Tibial nerve (tissue), 4 donors: ENCODE measurements at regions not wholly inside any gene's neighbourhood (a gene's known extent, or its start where the extent isn't known, plus 50 kb on each side); places are given as distances from the start of the nearest gene placed in this dataset.

Experiments used
- DNase-seq, 2 donors: peaks; one replicate each; pipeline ENCODE4 v3.0.0-alpha.2; 2019; ENCODE audit warnings: low spot score in 2 of 2
- H3K27ac ChIP-seq, 4 donors: fragments of 200-600 bp; sonication (generic) in 3 of 4; one replicate each; pipeline ENCODE4 v1.5.1; 2017 to 2019; ENCODE audit warnings: mild to moderate bottlenecking in 1 of 4
- H3K27me3 ChIP-seq, 2 donors: fragments of 200-600 bp; sonication (generic) in 1 of 2; one replicate each; pipeline versions ENCODE4 v1.5.1 to v1.6.0; 2017 to 2019
- H3K36me3 ChIP-seq, 3 donors: fragments of 200-600 bp; sonication (generic); one replicate each; pipeline ENCODE4 v1.5.1; 2018 to 2019
- H3K4me1 ChIP-seq, 4 donors: fragments of 200-600 bp; sonication (generic) in 3 of 4; one replicate each; pipeline ENCODE4 v1.5.1; 2017 to 2019
- H3K4me3 ChIP-seq, 4 donors: fragments of 200-600 bp; sonication (generic) in 3 of 4; one replicate each; pipeline ENCODE4 v1.5.1; 2017 to 2019; ENCODE audit warnings: mild to moderate bottlenecking in 1 of 4, moderate library complexity in 1 of 4
- H3K9me3 ChIP-seq, 4 donors: fragments of 200-600 bp; sonication (generic) in 3 of 4; one replicate each; pipeline ENCODE4 v1.5.1; 2017 to 2019
- EP300 ChIP-seq, 2 donors: sonication (generic); formaldehyde crosslinking; IDR thresholded peaks; one replicate each; pipeline ENCODE4 v1.6.1; 2017; ENCODE audit warnings: antibody characterized with exemption in 2 of 2, mild to moderate bottlenecking in 1 of 2
- POLR2A ChIP-seq, 2 donors: fragments of 450-650 bp; IDR thresholded peaks; one replicate each; pipeline ENCODE4 v1.6.1; 2017; ENCODE audit warnings: antibody characterized with exemption in 2 of 2, mild to moderate bottlenecking in 2 of 2, moderate library complexity in 2 of 2
- WGBS, 2 donors: methylation state at CpG; one replicate each; pipeline ENCODE4 v1.1.5; 2018; 5-methylcytosine and 5-hydroxymethylcytosine counted together
- TF ChIP-seq, protein P1 (sequence below), 5 experiments: fragments of 200-600 bp in 3 of 5; fragments of 450-650 bp in 2 of 5; sonication (generic) in 3 of 5; IDR thresholded peaks; one replicate each; pipeline ENCODE4 v1.5.1; 2016 to 2019; ENCODE audit warnings: antibody characterized with exemption in 5 of 5, mild to moderate bottlenecking in 3 of 5, moderate library complexity in 2 of 5

GRCh38 chr5:120913396-120913795, 449.3 kb downstream of the PRR16 start:
- 50 to 52% methylated on average over 2 of the region's 2 CpGs for whole genome bisulfite sequencing, 2 donors

DNA sequence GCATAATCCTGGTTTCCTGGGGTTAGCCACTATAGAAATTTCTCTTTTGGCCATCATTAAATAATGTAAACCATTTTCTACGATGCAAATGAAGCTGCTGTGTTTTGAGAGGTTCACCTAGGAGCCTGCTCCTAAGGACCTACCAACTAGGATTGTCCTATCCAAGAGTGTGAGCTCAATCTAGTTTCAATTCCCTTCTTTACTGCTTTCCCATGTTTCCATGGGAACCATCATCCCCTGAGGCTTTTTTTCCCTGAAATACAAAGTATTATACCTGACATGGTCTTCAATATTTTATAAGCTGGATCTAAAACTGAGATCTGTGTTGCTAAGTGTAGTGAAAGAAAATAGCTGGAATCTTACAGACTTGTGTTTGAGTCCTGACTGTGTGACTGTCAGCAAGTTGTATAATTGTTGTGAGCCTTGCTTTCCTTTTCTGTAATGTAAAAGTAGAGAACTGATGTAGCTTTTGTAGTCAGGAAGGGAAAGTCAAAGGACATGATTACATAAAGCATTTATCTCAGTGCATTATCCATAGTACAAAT, 453.2 kb downstream of the PRR16 start:
- DNase-seq, result no peak
- WGBS, 2 donors, result 71 to 86% methylated on average over 1 of the region's 1 CpG
- no peaks in the 10 kb centered on the region for H3K36me3 ChIP-seq

More at GRCh38 chr5:120913396-120913795, 449.3 kb downstream of the PRR16 start:
- Histone ChIP-seq H3K36me3 (no peaks in the 10 kb centered on the region), H3K9me3 (no peaks in the 10 kb centered on the region), H3K27me3 (no peaks in the 10 kb centered on the region), H3K27ac (no peak overlapping the region), H3K4me1 (no peaks in the 10 kb centered on the region), H3K4me3 (no peak overlapping the region)
- no peak for TF ChIP-seq POLR2A (IDR thresholded peaks at IDR 0.05)
- DNase-seq, result no peak

DNA sequence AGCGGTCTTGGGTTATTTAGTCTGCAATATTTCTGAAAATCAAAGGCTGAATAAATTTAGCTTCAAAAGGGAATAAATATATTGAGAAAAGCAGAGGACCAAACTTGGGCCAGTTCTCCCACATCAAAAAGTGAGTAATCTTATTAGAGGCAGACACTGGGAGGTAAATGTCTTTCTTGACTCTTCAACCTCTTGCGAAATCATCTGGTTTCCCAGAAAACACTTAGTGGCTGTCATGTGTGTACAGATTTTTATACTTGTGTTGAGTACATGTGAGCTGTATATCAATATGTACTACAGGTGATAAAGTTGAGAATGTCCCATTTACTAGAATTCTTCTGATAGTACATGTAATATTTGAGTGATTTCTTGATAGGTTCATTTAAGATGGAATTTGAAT, 454.9 kb downstream of the PRR16 start:
- H3K4me3 ChIP-seq, result no peak overlapping the region
- no peak for TF ChIP-seq EP300 (IDR thresholded peaks at IDR 0.05)
- TF ChIP-seq, protein P1, sequence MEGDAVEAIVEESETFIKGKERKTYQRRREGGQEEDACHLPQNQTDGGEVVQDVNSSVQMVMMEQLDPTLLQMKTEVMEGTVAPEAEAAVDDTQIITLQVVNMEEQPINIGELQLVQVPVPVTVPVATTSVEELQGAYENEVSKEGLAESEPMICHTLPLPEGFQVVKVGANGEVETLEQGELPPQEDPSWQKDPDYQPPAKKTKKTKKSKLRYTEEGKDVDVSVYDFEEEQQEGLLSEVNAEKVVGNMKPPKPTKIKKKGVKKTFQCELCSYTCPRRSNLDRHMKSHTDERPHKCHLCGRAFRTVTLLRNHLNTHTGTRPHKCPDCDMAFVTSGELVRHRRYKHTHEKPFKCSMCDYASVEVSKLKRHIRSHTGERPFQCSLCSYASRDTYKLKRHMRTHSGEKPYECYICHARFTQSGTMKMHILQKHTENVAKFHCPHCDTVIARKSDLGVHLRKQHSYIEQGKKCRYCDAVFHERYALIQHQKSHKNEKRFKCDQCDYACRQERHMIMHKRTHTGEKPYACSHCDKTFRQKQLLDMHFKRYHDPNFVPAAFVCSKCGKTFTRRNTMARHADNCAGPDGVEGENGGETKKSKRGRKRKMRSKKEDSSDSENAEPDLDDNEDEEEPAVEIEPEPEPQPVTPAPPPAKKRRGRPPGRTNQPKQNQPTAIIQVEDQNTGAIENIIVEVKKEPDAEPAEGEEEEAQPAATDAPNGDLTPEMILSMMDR (IDR thresholded peaks at IDR 0.05), result no peak
- no peak for TF ChIP-seq POLR2A (IDR thresholded peaks at IDR 0.05)
- WGBS, 2 donors, result 95 to 97% methylated on average over 2 of the region's 2 CpGs

More for the DNA sequence above, 453.2 kb downstream of the PRR16 start:
- H3K4me1 ChIP-seq, result no peaks in the 10 kb centered on the region
- H3K9me3 ChIP-seq, result no peaks in the 10 kb centered on the region
- no peak overlapping the region for H3K4me3 ChIP-seq
- no peak for TF ChIP-seq EP300 (IDR thresholded peaks at IDR 0.05)
- TF ChIP-seq, protein P1 (IDR thresholded peaks at IDR 0.05), result no peak
- no peak for TF ChIP-seq POLR2A (IDR thresholded peaks at IDR 0.05)
- no peaks in the 10 kb centered on the region for H3K27me3 ChIP-seq
- H3K27ac ChIP-seq, result no peak overlapping the region

DNA sequence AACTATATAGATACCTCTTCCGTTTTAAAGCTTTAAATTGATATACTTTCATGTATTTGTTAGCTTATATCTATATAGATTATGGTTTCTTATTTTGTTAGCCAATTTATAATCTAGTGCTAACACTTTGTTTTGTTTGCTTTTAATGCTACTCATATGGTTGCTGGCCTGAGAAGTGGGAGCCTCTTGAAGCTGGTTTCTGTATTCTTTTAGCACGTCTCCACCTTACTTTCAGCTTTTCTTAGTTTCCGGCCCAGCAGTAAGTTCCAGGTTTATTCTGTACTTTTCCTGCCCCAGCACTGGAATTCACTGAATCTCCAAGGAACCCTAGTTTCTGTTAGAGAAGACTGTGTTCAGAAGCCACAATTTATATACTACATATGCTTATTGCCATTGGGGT, 458.9 kb downstream of the PRR16 start:
- TF ChIP-seq, protein P1 (IDR thresholded peaks at IDR 0.05), result no peak
- TF ChIP-seq EP300 (IDR thresholded peaks at IDR 0.05), result no peak
- Histone ChIP-seq H3K4me3 (no peak overlapping the region), H3K9me3 (no peaks in the 10 kb centered on the region), H3K4me1 (no peaks in the 10 kb centered on the region), H3K36me3 (no peaks in the 10 kb centered on the region), H3K27ac (no peak overlapping the region), H3K27me3 (no peaks in the 10 kb centered on the region)
- WGBS, 2 donors, result 92% methylated on average over 3 of the region's 3 CpGs
- DNase-seq, result no peak

More for the DNA sequence above, 454.9 kb downstream of the PRR16 start:
- Histone ChIP-seq H3K27ac (no peak overlapping the region), H3K27me3 (no peaks in the 10 kb centered on the region), H3K4me1 (no peaks in the 10 kb centered on the region), H3K36me3 (no peaks in the 10 kb centered on the region), H3K9me3 (no peaks in the 10 kb centered on the region)
- no peak for DNase-seq

- Histone ChIP-seq H3K4me3 (no peak overlapping the region), H3K4me1 (no peaks in the 10 kb centered on the region), H3K36me3 (no peaks in the 10 kb centered on the region), H3K27ac (no peak overlapping the region), H3K27me3 (no peaks in the 10 kb centered on the region), H3K9me3 (no peaks in the 10 kb centered on the region)
- no peak for TF ChIP-seq POLR2A (IDR thresholded peaks at IDR 0.05)
- TF ChIP-seq, protein P1 (IDR thresholded peaks at IDR 0.05), result no peak
- TF ChIP-seq EP300 (IDR thresholded peaks at IDR 0.05), result no peak
- WGBS, 2 donors, result 88 to 100% methylated on average over 1 of the region's 1 CpG
- DNase-seq, result no peak
Measured at GRCh38 chr5:120926471-120926870, 462.4 kb downstream of the PRR16 start.
